HG02610 (cell line): ENCODE measurements at regions not wholly inside any gene's neighbourhood (a gene's known extent, or its start where the extent isn't known, plus 50 kb on each side); places are given as distances from the start of the nearest gene placed in this dataset.

Source experiments
- ATAC-seq: cut with Tn5 transposase; IDR thresholded peaks from one replicate; pipeline ENCODE4 v1.9.1; 2021; ENCODE audit warnings: mild to moderate bottlenecking, moderate library complexity; ENCODE audit not compliant: unreplicated experiment

- ATAC-seq: no peak
Observed at GRCh38 chr14:44154874-44155273, 352.2 kb downstream of the FSCB start.

- no peak for ATAC-seq
Observed at GRCh38 chr14:44154446-44154845, 352.6 kb downstream of the FSCB start.

- ATAC-seq: no peak
Observed at GRCh38 chr14:44151130-44151820, 355.8 kb downstream of the FSCB start.

- ATAC-seq: no peak
Observed at GRCh38 chr14:44149597-44149996, 357.5 kb downstream of the FSCB start.

- no peak for ATAC-seq
Observed at GRCh38 chr14:44142006-44142405, 365.1 kb downstream of the FSCB start.

- ATAC-seq: no peak
Observed at GRCh38 chr14:44135972-44136371, 371.1 kb downstream of the FSCB start.

- no peak for ATAC-seq
Observed at GRCh38 chr14:44131861-44132260, 375.2 kb downstream of the FSCB start.

GRCh38 chr14:44113769-44114730 lies 393.0 kb downstream of the FSCB start:
- ATAC-seq: no peak

GRCh38 chr14:44112774-44113460 lies 394.2 kb downstream of the FSCB start:
- ATAC-seq: no peak

GRCh38 chr14:44109036-44109435 lies 398.0 kb downstream of the FSCB start:
- ATAC-seq: no peak

- ATAC-seq: no peak
Observed at GRCh38 chr14:44108601-44109000, 398.5 kb downstream of the FSCB start.

- no peak for ATAC-seq
Observed at GRCh38 chr14:44107156-44107555, 399.9 kb downstream of the FSCB start.

- ATAC-seq: no peak
Observed at GRCh38 chr14:44099743-44100488, 407.2 kb downstream of the FSCB start.

GRCh38 chr14:44081146-44081545 lies 425.9 kb downstream of the FSCB start:
- ATAC-seq: no peak

- ATAC-seq: no peak
Observed at GRCh38 chr14:44070046-44070445, 437.0 kb downstream of the FSCB start.

GRCh38 chr14:44053422-44053821 lies 453.7 kb downstream of the FSCB start:
- ATAC-seq: no peak

GRCh38 chr14:44041700-44042099 lies 465.4 kb downstream of the FSCB start:
- no peak for ATAC-seq

- ATAC-seq: no peak
Observed at GRCh38 chr14:44040561-44040960, 466.5 kb downstream of the FSCB start.

GRCh38 chr14:44036248-44036647 lies 470.8 kb downstream of the FSCB start:
- ATAC-seq: no peak

- ATAC-seq: no peak
Observed at GRCh38 chr14:44035707-44036106, 471.4 kb downstream of the FSCB start.
